Skeletal muscle tissue (tissue), 3 donors: ENCODE measurements at regions not wholly inside any gene's neighbourhood (a gene's known extent, or its start where the extent isn't known, plus 50 kb on each side); places are given as distances from the start of the nearest gene placed in this dataset.

ENCODE experiments used
- H3K27ac ChIP-seq: one replicate; pipeline ENCODE4 v1.7.0; 2013; ENCODE audit warnings: mild to moderate bottlenecking, low read depth, low read length, inconsistent platforms
- H3K27me3 ChIP-seq, 3 donors: one replicate each; pipeline ENCODE4 v1.7.0; 2013; ENCODE audit warnings: low read length in 3 of 3; ENCODE audit not compliant: control insufficient read depth in 3 of 3, insufficient read depth in 3 of 3
- H3K36me3 ChIP-seq, 3 donors: one replicate each; pipeline ENCODE4 v1.7.0; 2013; ENCODE audit warnings: low read length in 3 of 3; ENCODE audit not compliant: control insufficient read depth in 3 of 3, insufficient read depth in 3 of 3
- H3K4me1 ChIP-seq, 3 donors: one replicate each; pipeline ENCODE4 v1.7.0; 2013; ENCODE audit warnings: low read length in 3 of 3, mild to moderate bottlenecking in 3 of 3; ENCODE audit not compliant: control insufficient read depth in 3 of 3, insufficient read depth in 3 of 3
- H3K4me3 ChIP-seq, 3 donors: one replicate each; pipeline ENCODE4 v1.7.0; 2013; ENCODE audit warnings: low read length in 3 of 3
- H3K9ac ChIP-seq, 3 donors: one replicate each; pipeline ENCODE4 v1.7.0; 2013; ENCODE audit warnings: low read length in 3 of 3, mild to moderate bottlenecking in 3 of 3, moderate library complexity in 2 of 3, low read depth in 1 of 3
- H3K9me3 ChIP-seq, 3 donors: one replicate each; pipeline ENCODE4 v1.7.0; 2013; ENCODE audit warnings: low read length in 3 of 3; ENCODE audit not compliant: control insufficient read depth in 3 of 3
- donor health status: Osteomylitis.

DNA sequence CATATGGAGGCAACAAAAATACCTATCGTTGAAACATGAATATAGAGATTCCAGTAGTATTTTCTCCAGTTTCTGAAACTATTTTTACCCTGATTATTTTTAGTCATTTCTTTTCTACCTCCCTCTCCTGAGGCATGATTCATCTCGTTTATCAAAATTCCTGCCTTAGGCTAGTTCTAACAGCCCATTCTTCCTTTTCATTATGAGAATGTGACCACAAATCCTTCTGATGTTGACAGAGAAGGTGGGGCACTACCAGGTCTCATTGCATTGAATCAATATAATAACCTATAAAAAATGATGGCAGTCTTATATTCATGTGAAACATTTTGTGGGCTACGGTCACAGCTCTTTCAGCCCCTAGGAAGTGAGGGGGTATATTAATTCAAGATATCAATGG, 406.5 kb upstream of the UBE2E3 start:
- H3K36me3 ChIP-seq: no peaks in the 10 kb centered on the region
- no peak overlapping the region for H3K9ac ChIP-seq
- H3K27me3 ChIP-seq: no peaks in the 10 kb centered on the region
- H3K4me1 ChIP-seq: no peaks in the 10 kb centered on the region
- no peak overlapping the region for H3K4me3 ChIP-seq
- H3K27ac ChIP-seq: no peak overlapping the region
- H3K9me3 ChIP-seq: no peaks in the 10 kb centered on the region

DNA sequence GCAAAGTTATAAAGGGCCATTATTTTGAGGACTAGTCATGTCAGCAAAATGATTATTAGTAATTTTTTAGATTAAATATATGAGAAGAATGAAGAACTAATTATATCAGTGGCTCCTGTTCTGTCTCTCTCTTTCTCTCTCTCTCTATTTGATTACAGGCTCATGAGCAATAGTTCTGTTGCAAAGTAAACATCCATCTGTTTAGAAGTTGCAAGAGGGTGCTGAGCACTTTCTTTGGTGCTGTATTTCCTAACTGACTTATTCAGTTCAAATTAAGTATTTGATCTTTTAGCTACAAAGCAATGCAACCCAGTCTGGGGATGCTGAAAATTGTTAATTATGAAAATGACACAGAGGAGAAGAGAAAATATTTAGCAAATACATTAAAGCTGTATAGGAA, 408.1 kb upstream of the UBE2E3 start:
- no peaks in the 10 kb centered on the region for H3K27me3 ChIP-seq
- H3K27ac ChIP-seq: no peak overlapping the region
- H3K9me3 ChIP-seq: no peaks in the 10 kb centered on the region
- no peak overlapping the region for H3K4me3 ChIP-seq
- no peaks in the 10 kb centered on the region for H3K4me1 ChIP-seq
- H3K9ac ChIP-seq: no peak overlapping the region
- H3K36me3 ChIP-seq: no peaks in the 10 kb centered on the region

DNA sequence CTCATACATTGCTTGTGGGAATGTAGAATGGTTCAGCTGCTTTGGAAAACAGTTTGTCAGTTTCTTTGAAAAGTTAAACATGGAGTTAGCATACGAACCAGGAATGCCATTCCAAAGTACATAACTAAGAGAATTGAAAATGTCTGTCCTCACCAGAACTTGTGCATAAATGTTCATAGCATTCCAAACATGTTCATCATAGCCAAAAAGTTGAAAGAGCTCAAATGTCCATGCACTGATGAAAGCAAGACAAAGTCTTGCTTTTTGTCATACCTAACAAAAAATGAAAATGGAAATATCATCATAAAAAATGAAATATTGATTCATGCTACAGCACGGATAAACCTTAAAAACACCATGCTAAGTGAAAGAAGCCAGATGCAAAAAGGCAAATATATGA, 408.8 kb upstream of the UBE2E3 start:
- H3K9ac ChIP-seq: no peak overlapping the region
- no peak overlapping the region for H3K4me3 ChIP-seq
- no peak overlapping the region for H3K27ac ChIP-seq
- no peaks in the 10 kb centered on the region for H3K4me1 ChIP-seq
- no peaks in the 10 kb centered on the region for H3K36me3 ChIP-seq
- H3K9me3 ChIP-seq: no peaks in the 10 kb centered on the region
- H3K27me3 ChIP-seq: no peaks in the 10 kb centered on the region

GRCh38 chr2:180570864-180571263, 409.5 kb upstream of the UBE2E3 start:
- H3K9me3 ChIP-seq: no peaks in the 10 kb centered on the region
- no peaks in the 10 kb centered on the region for H3K36me3 ChIP-seq
- no peaks in the 10 kb centered on the region for H3K27me3 ChIP-seq
- no peaks in the 10 kb centered on the region for H3K4me1 ChIP-seq
- H3K9ac ChIP-seq: no peak overlapping the region
- no peak overlapping the region for H3K4me3 ChIP-seq
- H3K27ac ChIP-seq: no peak overlapping the region

DNA sequence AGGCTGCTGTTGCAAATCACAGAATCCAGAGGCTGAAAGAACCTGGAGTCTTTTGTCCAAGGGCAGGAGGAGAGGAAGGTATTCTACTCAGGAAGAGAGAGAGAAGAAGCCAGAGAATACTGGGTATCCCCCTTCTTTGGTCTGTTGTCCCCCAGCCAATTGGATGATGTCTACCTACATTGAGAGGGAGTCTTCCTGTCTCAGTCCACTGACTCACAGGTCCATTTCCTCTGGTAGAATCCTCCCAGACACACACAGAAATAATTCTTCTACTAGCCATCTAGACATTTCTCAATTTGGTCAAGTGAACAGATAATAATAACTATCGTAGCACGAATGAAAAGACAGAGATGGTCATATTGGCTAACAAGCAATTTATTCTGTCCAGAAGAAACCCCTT, 416.4 kb upstream of the UBE2E3 start:
- no peaks in the 10 kb centered on the region for H3K36me3 ChIP-seq
- no peak overlapping the region for H3K9ac ChIP-seq
- no peak overlapping the region for H3K27ac ChIP-seq
- H3K4me3 ChIP-seq: no peak overlapping the region
- no peaks in the 10 kb centered on the region for H3K27me3 ChIP-seq
- no peaks in the 10 kb centered on the region for H3K4me1 ChIP-seq
- no peaks in the 10 kb centered on the region for H3K9me3 ChIP-seq

DNA sequence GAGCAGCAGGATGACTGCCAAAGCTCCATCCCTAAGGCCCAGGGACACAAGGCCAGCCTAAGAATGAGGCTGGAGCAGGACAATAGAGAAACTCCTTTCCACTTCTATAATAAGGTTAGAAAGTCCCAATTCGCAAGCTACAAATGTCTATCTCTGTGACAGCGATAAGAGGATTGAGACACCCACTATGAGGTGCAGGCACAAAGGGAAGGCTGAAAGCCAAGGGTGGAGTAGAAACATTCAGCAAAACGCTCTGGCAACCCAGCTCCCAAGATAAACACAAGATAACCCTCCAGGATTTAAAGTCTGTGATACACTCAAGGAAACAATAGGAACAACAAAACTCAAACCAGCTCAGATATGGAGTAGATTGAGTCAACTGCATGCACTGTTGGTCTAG, 418.0 kb upstream of the UBE2E3 start:
- H3K9me3 ChIP-seq: no peaks in the 10 kb centered on the region
- H3K36me3 ChIP-seq: no peaks in the 10 kb centered on the region
- no peaks in the 10 kb centered on the region for H3K27me3 ChIP-seq
- no peaks in the 10 kb centered on the region for H3K4me1 ChIP-seq
- no peak overlapping the region for H3K4me3 ChIP-seq
- H3K9ac ChIP-seq: no peak overlapping the region
- no peak overlapping the region for H3K27ac ChIP-seq

DNA sequence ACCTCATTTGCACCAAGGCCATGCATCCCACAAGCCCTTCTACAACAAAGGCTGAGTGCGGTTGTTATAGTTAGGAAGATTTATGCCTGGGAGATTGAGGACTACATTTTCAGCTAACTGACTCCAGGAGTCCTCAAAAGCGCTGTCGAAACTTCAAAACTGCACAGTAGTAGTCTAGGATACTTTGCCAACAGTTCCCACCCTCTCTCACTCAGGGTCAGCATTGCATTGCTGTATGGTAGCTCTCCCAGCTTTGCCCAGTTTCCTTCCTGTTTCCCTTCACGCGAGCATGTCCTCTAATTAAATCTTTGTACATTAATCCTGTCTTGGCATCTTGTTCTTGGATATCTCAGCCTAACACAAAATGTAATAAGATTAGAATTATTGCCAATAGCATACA, 420.6 kb upstream of the UBE2E3 start:
- no peaks in the 10 kb centered on the region for H3K36me3 ChIP-seq
- no peak overlapping the region for H3K27ac ChIP-seq
- H3K27me3 ChIP-seq: no peaks in the 10 kb centered on the region
- H3K9ac ChIP-seq: no peak overlapping the region
- H3K9me3 ChIP-seq: no peaks in the 10 kb centered on the region
- H3K4me1 ChIP-seq: no peaks in the 10 kb centered on the region
- no peak overlapping the region for H3K4me3 ChIP-seq

- H3K9me3 ChIP-seq: no peaks in the 10 kb centered on the region
- no peak overlapping the region for H3K27ac ChIP-seq
- H3K9ac ChIP-seq: no peak overlapping the region
- no peak overlapping the region for H3K4me3 ChIP-seq
- no peaks in the 10 kb centered on the region for H3K36me3 ChIP-seq
- H3K27me3 ChIP-seq: no peaks in the 10 kb centered on the region
- no peaks in the 10 kb centered on the region for H3K4me1 ChIP-seq
Measured at GRCh38 chr2:180559038-180559437, 421.4 kb upstream of the UBE2E3 start.

DNA sequence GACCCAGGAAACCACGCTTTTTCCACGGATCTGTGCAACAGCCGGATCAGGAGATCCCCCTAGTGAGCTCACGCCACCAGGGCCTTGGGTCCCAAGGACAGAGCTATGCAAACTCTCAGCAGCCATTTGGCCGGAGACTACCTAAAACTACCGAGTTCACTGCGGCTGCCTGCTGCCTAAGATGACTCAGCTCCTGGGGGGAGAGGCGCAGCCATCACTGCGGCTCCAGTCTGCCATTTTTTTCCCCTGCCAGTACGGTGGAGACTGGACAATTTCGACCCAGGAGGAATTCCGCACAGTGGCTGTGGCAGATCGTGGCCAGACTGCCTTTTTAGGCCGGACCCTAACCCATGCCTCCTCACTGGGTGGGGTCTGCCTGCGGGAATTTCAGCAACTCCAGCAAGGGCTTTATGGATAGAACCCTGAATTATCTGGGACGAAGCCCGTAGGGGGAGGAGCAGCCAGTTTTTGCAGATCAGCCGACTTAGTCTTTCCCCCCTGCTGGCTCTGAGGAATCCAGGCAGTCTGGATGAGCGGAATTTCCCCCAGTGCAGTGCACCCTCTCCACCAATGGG, 424.9 kb upstream of the UBE2E3 start:
- Histone ChIP-seq H3K9ac (no peak overlapping the region), H3K4me1 (no peaks in the 10 kb centered on the region), H3K27me3 (no peaks in the 10 kb centered on the region), H3K27ac (no peak overlapping the region), H3K4me3 (no peak overlapping the region), H3K36me3 (no peaks in the 10 kb centered on the region), H3K9me3 (no peaks in the 10 kb centered on the region)

- Histone ChIP-seq H3K4me3 (no peak overlapping the region), H3K4me1 (no peaks in the 10 kb centered on the region), H3K36me3 (no peaks in the 10 kb centered on the region), H3K9me3 (no peaks in the 10 kb centered on the region), H3K27me3 (no peaks in the 10 kb centered on the region), H3K27ac (no peak overlapping the region), H3K9ac (no peak overlapping the region)
Measured at GRCh38 chr2:180554330-180554729, 426.1 kb upstream of the UBE2E3 start.
